NCI-H1436 treated with DMSO at 0.1 percent for 48 hours (cell line): ENCODE measurements at regions not wholly inside any gene's neighbourhood (a gene's known extent, or its start where the extent isn't known, plus 50 kb on each side); places are given as distances from the start of the nearest gene placed in this dataset.

ENCODE experiments used
- DNase-seq: peaks from one replicate; lab custom pipeline; 2025; lab: John Stamatoyannopoulos, UW

DNA sequence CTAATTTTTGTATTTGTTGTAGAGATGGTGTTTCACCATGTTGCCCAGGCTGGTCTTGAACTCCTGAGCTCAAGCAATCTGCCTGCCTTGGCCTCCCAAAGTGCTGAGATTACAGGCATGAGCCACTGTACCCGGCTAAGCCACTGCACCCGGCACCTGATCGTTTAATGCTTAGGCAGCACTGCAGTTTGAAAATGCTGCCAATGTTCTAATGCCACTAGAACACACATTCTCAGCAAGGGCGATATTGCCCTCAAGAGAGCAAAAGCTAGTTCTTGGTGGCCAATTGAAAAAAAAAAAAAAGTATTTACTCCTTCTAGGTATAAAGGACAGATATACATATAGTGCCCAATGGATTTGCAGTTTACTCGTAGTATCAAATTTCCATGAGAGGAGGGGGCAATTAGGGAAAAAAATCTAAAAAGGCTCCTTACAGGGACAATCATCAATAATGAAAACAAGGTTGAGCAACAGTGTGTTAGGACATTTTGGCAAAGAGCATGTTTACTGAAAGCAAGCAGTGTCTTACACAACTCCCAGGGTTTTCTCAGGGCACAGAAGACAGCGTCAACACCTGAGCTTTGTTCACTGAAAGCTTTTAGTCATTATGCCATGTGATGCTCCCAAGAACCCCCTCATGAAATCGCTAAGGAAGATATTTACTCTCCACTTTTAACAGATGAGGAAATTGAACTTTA is 199.9 kb upstream of the PKDCC start:
- no peak for DNase-seq

DNA sequence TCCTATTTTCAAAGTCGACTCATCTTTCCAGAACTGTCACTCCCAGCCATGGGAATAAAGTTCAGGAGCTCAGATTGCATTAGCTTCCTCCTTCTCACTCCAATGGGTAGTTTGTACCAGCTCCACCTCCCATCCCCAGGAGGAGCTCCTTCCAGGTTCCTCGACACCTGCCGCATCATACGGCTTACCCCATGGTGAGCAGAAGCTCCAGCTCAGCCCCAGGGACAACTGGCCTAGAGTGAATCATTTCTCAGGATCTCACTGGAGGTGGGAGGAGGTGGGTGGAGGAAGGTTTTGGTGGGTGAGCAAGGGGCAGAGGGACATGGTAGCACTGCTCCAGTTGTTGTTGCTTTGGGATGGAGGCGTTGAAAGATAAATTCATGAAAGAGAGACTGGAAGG is 196.3 kb upstream of the PKDCC start:
- no peak for DNase-seq

DNA sequence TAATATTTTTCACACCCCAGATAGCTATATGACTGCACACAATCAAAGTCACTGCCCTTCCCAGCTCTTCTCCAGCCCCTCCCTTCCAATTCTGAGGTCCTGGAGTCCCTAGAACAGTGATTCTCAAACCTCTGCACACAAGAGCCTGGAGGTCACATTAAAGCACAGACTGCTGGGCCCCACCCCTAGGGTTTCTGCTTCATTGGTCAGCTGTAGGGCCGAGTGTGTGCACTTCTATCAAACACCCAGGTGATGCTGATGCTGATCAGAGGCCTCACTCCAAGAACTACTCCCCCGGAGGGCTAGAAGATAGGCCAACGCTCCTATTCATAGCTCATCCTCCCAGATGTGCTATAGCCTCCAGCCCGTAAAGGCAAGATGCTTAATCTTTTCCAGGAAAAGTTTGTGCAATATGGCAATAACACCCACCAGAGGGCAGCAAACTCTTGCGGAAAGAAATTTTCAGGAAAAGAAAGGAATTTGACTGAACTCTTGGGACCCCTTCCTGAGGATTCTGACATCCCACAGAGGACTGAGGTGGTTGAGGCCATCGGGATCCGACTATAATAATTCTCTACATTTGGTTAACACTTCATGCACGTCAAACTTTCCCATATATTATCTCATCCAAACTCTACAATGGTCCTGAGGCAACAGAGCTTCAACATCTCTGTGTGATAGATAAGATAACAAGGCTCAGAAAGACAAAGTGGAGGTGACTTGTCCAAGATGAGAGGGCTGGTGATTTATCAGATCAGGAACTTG is 194.2 kb upstream of the PKDCC start:
- DNase-seq = no peak

GRCh38 chr2:41854227-41854626 is 193.6 kb upstream of the PKDCC start:
- DNase-seq = no peak

- DNase-seq = no peak
Observed at GRCh38 chr2:41856946-41857345, 190.9 kb upstream of the PKDCC start.

GRCh38 chr2:41859615-41860514 is 188.0 kb upstream of the PKDCC start:
- no peak for DNase-seq

DNA sequence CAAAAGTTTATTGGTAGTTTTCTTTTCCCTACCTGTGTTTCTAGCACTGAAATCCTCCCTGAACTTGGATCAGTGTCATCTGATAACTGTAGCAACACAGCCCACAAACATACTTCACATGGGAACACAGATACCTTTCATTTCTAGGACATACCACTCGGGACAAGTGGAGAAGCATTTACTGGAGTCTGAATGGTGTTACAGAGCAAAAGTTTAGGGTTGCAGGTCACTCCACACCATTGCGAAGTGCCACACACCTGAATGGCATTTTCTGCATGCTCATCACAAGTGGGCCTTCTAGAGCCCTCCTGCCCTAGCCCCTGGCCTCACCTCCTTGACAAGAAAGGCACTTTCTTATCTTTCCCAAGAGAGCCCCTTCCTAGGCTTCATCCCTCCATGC is 184.8 kb upstream of the PKDCC start:
- no peak for DNase-seq

GRCh38 chr2:41865263-41865662 is 182.6 kb upstream of the PKDCC start:
- DNase-seq = no peak

DNA sequence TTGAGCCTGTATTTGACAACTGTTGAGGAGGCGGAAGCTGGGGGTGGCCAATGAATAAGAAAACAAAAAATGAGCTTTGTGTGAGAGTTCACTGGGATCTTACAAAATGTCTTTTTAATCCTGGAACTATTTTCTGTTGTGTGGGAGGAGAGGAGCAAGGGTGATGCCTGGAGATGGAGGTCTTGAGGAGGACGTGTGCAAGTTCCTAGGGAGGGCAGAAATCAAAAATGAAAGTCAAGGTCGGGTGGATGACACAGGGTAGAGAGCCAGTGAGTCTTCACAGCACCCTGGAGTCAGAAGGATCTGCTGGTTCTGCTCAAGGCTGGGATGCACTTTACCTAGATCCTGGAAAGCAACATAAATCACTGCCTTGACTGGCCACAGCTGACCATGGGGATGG is 180.3 kb upstream of the PKDCC start:
- DNase-seq = no peak

DNA sequence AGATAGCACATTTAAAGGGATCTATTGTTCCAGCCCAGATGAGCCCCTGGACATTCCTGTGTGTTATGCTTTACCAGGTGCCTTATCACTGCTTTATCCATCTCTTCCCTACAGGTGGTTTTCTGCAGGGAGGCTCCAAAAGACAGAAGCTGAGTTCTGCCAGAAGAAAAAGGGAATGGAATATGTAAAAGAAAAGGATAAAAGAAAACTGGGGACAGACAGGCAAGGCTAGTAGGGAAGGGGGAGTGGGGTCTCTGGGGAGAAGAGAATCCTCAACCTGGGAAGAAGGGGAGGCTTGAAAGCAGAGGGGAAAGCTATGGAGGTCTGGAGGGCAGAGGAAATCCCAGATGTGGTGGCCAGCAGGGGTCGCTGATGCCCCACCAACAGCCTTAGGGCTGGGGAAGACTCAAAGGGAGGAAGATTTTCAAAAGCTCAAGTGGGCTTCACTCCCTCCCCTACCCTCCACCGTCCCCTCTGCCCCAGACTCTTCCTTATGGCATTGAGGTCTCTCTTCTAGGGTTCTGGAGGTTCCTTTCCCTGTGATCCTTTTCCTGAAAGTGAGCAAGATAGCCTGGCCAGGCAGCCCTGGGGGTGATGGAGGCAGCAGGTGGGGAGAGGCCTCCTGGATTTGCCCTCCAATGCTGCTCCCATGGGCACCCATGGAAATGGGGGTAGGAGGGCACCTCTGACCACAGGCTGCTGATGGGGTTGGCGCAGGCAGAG is 178.1 kb upstream of the PKDCC start:
- DNase-seq = no peak

DNA sequence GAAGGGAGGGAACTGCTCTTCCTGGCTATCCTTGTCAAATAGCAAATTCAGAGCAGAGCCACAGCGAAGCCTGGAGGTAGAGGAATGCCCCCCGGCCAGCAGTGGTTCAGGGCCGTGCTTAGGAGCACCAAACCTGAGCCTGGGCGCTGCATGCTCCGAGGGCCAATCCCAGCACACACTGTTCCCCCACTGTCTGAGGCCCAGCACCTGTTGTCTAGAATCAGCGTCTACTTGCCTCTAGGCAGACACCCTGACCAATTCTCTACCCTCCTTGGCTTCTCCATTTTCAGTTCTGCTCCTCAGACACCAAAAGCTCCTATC is 177.6 kb upstream of the PKDCC start:
- no peak for DNase-seq

DNA sequence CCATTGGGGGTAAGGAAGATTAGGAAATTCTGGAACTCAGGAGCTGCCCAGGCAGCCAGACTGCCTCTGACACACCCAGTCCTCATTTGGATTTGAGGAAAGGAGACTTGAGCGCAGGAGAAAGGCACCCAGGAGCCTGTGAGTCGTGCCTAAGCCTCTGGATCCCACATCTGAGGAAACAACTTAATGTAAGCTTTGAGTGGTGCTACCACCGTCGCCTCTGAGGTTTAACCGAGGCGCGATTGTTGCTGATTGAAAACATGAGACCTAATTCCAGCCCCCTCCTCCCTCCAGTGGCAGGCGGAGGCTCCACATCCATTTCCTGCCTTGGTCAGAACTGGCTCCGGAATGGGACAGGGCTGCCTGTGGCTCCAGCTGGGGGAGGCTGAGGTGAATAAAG is 176.7 kb upstream of the PKDCC start:
- DNase-seq = no peak

DNA sequence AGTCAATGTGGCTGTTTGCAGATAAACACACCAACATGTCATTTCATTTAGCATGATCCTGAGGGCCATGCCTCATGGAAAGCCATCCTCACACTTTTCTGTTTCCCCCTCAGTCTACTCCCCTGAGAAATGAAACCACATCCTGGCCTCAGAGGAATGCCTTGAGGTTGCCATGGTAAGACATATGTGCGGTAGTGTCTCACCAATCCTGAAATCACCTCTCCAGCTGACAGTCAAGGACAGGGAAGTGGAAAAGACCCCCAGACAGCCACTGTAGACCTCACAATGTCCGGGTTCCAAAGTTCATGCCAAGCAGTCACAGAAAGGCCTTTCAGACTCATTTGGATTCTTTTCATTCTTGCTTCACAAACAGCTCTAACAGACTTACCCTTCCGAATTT is 175.2 kb upstream of the PKDCC start:
- no peak for DNase-seq

GRCh38 chr2:41873102-41874031 is 174.5 kb upstream of the PKDCC start:
- DNase-seq = no peak

- DNase-seq = no peak
Observed at GRCh38 chr2:41877114-41877678, 170.6 kb upstream of the PKDCC start.

- DNase-seq = no peak
Observed at GRCh38 chr2:41878056-41878455, 169.8 kb upstream of the PKDCC start.

DNA sequence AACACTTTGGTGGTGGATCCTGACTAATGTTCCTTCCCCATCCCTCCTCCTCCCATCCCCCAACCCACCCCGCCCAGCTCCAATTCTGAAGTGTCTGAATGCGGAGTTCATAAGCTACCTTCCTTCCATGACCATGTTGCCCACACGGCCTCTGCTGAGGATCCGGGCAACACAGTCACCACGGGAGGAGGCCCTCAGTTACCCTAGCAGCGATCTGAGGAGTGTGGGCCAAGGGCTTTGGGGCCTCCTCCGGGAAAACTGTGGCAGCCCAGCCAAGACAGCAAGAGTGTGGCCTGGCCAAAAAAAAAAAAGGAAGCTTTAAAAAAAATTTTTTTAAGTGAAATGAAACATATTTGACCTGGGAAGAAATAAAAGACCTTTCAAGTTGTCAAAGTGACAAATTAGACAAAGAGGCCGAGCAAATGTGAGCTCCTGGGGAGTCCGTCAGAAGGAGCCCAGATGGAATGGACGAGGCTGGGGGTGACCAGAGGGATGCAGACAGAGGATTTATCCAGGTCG is 169.0 kb upstream of the PKDCC start:
- no peak for DNase-seq

- no peak for DNase-seq
Observed at GRCh38 chr2:41879235-41879916, 168.4 kb upstream of the PKDCC start.

GRCh38 chr2:41880561-41881243 is 167.1 kb upstream of the PKDCC start:
- DNase-seq = no peak
